Stimulated activated CD4-positive, alpha-beta T cell treated with anti-CD3 and anti-CD28 coated beads, Interleukin-2, amount 100 ng/mL, for 24 hours (primary cell): ENCODE measurements at regions not wholly inside any gene's neighbourhood (a gene's known extent, or its start where the extent isn't known, plus 50 kb on each side); places are given as distances from the start of the nearest gene placed in this dataset.

Source experiments
- DNase-seq, 2 donors: peaks; one replicate each; pipeline ENCODE4 v3.0.0-alpha.2; 2020

DNA sequence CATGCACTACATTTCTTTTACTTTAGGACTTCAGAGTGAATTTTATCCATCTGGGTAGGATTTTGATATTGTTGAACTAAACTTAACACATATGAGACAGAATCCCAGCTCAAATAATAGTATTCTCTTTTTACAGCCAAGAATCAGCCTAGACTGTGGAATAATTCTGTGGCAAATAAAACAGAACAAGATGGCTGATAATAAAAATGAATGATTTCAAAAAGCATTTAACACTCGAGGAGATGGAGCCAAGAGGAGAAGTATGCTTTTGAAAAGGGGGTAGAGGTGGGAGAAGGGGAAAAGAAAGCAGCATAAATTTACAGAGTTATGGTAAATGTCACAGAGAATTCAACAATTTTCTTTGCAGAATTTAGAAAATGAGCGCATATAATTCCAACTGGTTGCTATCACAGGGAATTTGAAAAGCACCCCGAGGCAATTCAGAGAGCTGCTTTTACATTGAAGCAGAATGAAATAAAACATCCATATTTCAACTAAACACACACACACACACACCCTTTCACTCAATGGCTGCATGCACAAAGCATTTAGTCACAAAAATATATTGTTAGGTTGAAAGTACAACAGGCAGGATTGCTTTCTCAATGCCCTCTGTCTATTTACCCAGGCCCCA is 60.2 kb upstream of the DMAC1 start:
- DNase-seq = no peak

DNA sequence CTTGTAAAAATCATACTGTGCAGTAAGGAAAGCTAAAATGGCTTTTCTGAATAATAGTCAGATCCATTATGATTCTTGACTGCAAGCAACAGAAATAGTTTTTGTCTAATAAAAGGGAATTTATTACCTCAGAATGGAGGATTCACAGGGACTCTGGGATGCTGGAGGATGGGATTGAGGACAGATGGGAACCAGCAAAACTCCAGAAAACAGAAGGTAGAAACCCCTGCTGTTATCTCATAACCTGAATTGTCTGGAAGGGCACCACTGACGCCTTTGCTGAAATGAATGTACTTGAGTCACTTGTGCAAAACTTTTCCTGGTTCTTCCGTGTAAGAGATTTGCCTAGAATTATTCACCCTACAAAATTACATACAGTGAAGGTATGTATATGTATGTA is 58.6 kb upstream of the DMAC1 start:
- DNase-seq = no peak

DNA sequence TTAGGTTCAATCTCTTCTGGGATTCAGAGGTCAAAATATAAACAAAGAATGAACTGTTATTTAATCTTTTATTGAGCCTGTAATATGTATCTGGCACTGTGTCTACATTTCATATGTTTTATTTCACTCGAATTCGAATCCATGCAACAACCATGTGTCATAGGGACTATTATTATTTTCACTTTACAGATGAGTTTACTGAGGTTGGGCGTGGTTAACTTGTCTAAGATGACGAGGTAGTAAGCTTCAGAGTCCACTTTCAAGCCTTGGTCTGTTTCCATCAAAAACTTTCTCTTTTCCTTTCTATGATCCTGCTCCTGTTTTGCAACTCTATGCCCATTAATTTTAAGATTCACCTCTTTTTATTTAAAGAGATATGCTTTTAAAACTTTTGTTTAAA is 55.2 kb upstream of the DMAC1 start:
- DNase-seq = no peak
